ENCODE measurements at regions not wholly inside any gene's neighbourhood (a gene's known extent, or its start where the extent isn't known, plus 50 kb on each side); places are given as distances from the start of the nearest gene placed in this dataset.
A peak's percentile ranks its signal among the peaks of the same experiment; 100 is the strongest.

- Histone ChIP-seq H3K27ac (no peak overlapping the region), H3K4me3 (no peak overlapping the region), H3K9me3 (no peaks in the 10 kb centered on the region), H3K36me3 (no peaks in the 10 kb centered on the region), H3K27me3 (no peaks in the 10 kb centered on the region), H3K4me1 (no peaks in the 10 kb centered on the region)
- WGBS, 2 donors = 78 to 82% methylated on average over 3 of the region's 3 CpGs
- ATAC-seq (ENCODE audit: low FRiP score in 2 of 2) = no peak
- TF ChIP-seq POLR2A (IDR thresholded peaks at IDR 0.05) (no peak), EP300 (IDR thresholded peaks at IDR 0.05) (no peak), POLR2AphosphoS5 (IDR thresholded peaks at IDR 0.05) (no peak)
- TF ChIP-seq, protein P1, sequence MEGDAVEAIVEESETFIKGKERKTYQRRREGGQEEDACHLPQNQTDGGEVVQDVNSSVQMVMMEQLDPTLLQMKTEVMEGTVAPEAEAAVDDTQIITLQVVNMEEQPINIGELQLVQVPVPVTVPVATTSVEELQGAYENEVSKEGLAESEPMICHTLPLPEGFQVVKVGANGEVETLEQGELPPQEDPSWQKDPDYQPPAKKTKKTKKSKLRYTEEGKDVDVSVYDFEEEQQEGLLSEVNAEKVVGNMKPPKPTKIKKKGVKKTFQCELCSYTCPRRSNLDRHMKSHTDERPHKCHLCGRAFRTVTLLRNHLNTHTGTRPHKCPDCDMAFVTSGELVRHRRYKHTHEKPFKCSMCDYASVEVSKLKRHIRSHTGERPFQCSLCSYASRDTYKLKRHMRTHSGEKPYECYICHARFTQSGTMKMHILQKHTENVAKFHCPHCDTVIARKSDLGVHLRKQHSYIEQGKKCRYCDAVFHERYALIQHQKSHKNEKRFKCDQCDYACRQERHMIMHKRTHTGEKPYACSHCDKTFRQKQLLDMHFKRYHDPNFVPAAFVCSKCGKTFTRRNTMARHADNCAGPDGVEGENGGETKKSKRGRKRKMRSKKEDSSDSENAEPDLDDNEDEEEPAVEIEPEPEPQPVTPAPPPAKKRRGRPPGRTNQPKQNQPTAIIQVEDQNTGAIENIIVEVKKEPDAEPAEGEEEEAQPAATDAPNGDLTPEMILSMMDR (IDR thresholded peaks at IDR 0.05) = no peak
- no peak for DNase-seq
Observed at GRCh38 chr18:69233465-69234054, 167.1 kb upstream of the DOK6 start.

DNA sequence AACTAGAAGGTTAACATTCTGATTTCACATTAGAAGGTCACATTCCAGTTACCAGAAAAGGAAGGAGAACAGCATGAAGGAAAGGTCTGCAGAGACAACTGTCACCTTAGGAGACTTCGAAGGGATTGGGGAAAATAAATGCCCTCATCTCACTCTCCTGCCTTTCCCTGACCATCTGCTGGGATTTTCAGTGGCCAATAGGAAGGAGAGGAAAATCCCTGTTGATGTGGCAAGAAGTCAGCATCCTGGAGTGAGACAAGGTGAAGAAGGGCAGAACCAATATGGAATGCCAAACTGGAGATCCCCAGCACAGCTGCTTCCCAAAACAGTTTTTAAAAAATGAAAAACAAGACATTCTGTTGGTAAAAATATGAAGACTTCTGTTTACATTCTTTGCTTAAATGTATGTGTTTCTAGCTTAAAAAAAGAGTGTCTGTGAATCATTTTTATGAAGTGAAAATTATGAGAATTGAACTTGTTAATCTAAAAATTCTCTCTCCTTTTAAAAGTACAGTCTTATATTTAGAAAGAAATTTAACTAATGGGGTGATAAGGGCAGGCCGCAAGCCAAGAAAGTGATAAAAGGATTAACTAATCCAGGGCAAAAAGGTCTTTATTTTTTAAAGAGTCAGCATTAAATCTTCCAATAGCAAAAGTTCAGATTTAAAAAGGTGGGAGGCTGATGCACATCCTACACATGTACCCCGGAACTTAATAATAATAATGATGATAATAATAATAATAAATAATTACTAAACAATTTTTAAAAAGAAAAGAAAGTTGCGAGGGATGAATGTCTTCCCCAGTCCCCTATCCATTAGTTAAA, 160.6 kb upstream of the DOK6 start:
- Histone ChIP-seq H3K9me3 (no peaks in the 10 kb centered on the region), H3K27me3 (no peaks in the 10 kb centered on the region), H3K27ac (no peak overlapping the region), H3K36me3 (no peaks in the 10 kb centered on the region), H3K4me3 (no peak overlapping the region), H3K4me1 (no peaks in the 10 kb centered on the region)
- TF ChIP-seq POLR2A (IDR thresholded peaks at IDR 0.05) (no peak), EP300 (IDR thresholded peaks at IDR 0.05) (no peak), POLR2AphosphoS5 (IDR thresholded peaks at IDR 0.05) (no peak)
- TF ChIP-seq, protein P1 (IDR thresholded peaks at IDR 0.05) = no peak
- ATAC-seq (ENCODE audit: low FRiP score in 2 of 2) (no peak), DNase-seq (no peak)
- 64 to 66% methylated on average over 4 of the region's 4 CpGs for WGBS, 2 donors

- no peaks in the 10 kb centered on the region for H3K9me3 ChIP-seq
- no peak overlapping the region for H3K4me3 ChIP-seq
- TF ChIP-seq POLR2AphosphoS5 (IDR thresholded peaks at IDR 0.05) (no peak), POLR2A (IDR thresholded peaks at IDR 0.05) (no peak), EP300 (IDR thresholded peaks at IDR 0.05) (no peak)
- TF ChIP-seq, protein P1 (IDR thresholded peaks at IDR 0.05) = no peak
- DNase-seq (no peak), ATAC-seq (ENCODE audit: low FRiP score in 2 of 2) (no peak)
- no peaks in the 10 kb centered on the region for H3K4me1 ChIP-seq
- H3K36me3 ChIP-seq = no peaks in the 10 kb centered on the region
- H3K27me3 ChIP-seq = no peaks in the 10 kb centered on the region
- H3K27ac ChIP-seq = no peak overlapping the region
- 62 to 68% methylated on average over 4 of the region's 4 CpGs for WGBS, 2 donors
Observed at GRCh38 chr18:69246027-69246426, 154.7 kb upstream of the DOK6 start.

DNA sequence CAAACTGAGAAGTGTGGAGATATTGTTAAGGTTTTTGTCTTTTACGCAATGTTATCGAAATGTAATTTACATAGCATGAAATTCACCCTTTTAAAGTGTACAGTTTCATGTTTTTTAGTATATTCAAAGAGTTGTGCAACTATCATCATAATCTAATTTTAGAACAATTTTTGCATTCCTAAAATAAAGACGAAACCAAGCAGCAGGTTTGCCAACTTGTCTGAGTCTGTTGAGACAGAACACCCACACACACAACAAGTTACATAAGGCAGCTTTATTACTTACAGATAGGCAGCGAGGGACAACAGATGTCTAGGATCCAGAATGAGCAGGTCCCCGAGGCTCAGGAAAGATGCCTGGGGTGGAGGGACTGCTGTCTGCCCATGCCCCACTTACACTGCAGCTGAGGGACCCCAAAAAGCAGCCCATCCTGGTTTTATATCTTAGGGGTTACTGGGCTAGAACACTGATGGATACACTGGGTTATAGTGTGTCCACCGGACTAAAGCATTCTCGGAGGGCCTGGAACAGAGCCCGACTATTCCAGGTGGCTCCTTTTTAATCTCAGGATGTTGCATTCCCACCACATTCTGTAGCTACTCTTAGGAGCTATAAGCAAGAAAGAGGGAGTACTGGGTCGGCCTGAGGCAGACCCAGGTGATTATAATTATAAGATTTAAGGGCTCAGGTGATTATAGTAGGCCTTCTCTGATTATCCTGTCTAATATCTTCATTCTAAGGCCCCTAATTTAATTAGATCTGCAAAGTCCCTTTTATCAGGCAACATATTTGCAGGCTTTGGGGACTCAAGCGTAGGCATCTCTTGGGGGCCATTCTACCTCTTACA, 150.2 kb upstream of the DOK6 start:
- no peaks in the 10 kb centered on the region for H3K4me1 ChIP-seq
- ATAC-seq (ENCODE audit: low FRiP score in 2 of 2) = peak in 1 of 2 donors; percentile 17
- no peaks in the 10 kb centered on the region for H3K9me3 ChIP-seq
- no peaks in the 10 kb centered on the region for H3K36me3 ChIP-seq
- no peak for TF ChIP-seq EP300 (IDR thresholded peaks at IDR 0.05)
- no peak for TF ChIP-seq POLR2AphosphoS5 (IDR thresholded peaks at IDR 0.05)
- no peak overlapping the region for H3K4me3 ChIP-seq
- no peaks in the 10 kb centered on the region for H3K27me3 ChIP-seq
- H3K27ac ChIP-seq = no peak overlapping the region
- WGBS, 2 donors = 76 to 78% methylated on average over 9 to 10 of the region's 10 CpGs
- DNase-seq = no peak

- DNase-seq = no peak
- Histone ChIP-seq H3K4me3 (no peak overlapping the region), H3K36me3 (no peaks in the 10 kb centered on the region), H3K27me3 (no peaks in the 10 kb centered on the region), H3K9me3 (no peaks in the 10 kb centered on the region), H3K27ac (no peak overlapping the region), H3K4me1 (no peaks in the 10 kb centered on the region)
- WGBS, 2 donors = 68 to 85% methylated on average over 7 of the region's 7 CpGs
- ATAC-seq (ENCODE audit: low FRiP score in 2 of 2) = peak in 1 of 2 donors; percentile 42
- TF ChIP-seq POLR2AphosphoS5 (IDR thresholded peaks at IDR 0.05) (peak in 1 of 2 donors; percentile 48), EP300 (IDR thresholded peaks at IDR 0.05) (no peak)
Observed at GRCh38 chr18:69257861-69258458, 142.7 kb upstream of the DOK6 start.

Data from upper lobe of left lung (tissue), 6 donors.